SH-SY5Y (cell line): ENCODE measurements at regions not wholly inside any gene's neighbourhood (a gene's known extent, or its start where the extent isn't known, plus 50 kb on each side); places are given as distances from the start of the nearest gene placed in this dataset.

Source experiments
- GATA2 ChIP-seq: IDR thresholded peaks from 2 replicates; pipeline ENCODE4 v1.6.1; 2011; ENCODE audit warnings: mild to moderate bottlenecking, low read depth, low read length
- GATA3 ChIP-seq: IDR thresholded peaks from 2 replicates; pipeline ENCODE4 v1.6.1; 2011; ENCODE audit warnings: low read depth, mild to moderate bottlenecking, low read length, moderate library complexity

GRCh38 chr5:117262572-117263131 is 688.0 kb upstream of the SEMA6A start:
- no peak for TF ChIP-seq GATA2
- no peak for TF ChIP-seq GATA3
